ENCODE measurements at regions not wholly inside any gene's neighbourhood (a gene's known extent, or its start where the extent isn't known, plus 50 kb on each side); places are given as distances from the start of the nearest gene placed in this dataset.

GRCh38 chr1:88188038-88188437 is 496.0 kb upstream of the PKN2 start:
- no peak for DNase-seq

DNA sequence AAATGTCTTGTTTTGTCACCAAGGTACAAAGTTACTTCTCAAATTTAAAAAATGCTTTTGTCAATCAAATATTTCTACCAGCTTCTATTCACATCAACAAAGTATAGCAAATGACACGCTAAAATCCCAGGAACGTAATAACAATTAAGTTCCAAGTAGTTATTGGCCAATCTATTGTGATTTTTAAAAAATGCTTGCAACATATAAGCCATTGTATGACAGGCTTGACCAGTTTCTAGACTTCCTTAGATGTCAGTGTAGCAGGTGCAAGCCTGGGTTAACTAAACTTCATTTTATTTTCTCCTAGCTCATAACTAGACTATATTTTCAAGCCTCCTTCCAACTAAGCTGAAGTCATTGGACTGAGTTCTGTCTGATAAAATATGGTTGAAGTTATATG is 494.5 kb upstream of the PKN2 start:
- no peak for DNase-seq

DNA sequence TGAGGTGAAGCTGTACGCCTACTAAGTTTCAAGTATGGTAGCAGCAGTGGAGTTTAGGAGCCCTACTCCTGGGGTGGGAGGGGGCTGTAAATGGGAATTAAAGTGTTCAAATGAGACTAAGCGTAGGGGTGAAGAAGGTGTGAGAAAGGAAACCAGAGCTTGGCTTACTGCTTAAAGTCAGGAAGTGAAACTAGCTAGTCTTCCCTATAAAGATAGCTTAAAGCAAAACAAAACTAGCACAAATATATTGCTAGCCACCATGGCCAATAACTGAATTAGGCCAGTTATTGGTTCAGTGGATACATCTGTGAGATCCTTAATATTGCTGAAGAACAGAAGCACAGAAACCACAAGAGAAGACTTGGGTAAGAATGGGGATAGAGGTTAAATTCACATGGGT is 492.2 kb upstream of the PKN2 start:
- DNase-seq: no peak

- no peak for DNase-seq
These were observed 489.5 kb upstream of the PKN2 start for GRCh38 chr1:88194542-88194941.

- no peak for DNase-seq
These were observed 483.5 kb upstream of the PKN2 start for GRCh38 chr1:88200545-88200944.

- DNase-seq: no peak
These were observed 480.0 kb upstream of the PKN2 start for GRCh38 chr1:88204111-88204510.

DNA sequence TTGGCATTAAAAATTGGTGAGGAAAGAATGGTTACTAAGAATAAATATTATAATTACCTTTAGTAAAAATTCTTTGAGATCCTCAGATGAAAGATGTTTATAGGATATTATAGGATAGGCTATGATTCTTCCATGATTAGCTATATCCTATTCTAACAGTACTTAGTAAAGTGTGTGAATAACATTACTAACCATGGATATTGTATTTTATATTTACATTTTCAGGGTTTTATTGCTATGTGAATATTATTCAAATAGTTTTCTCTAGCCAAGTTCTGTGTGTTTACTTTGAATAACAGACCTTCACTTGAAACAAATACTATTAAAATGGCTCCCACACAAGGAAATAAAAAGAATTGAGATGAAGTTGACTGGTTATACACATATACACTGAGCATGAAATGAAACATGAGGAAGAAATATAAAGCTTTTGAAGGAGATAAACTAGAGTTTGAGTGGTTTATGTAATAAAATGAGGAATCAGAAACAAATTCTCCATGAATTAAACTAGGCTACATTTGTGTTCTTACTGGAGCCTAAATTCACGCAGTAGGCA is 479.4 kb upstream of the PKN2 start:
- DNase-seq: no peak

GRCh38 chr1:88208389-88208788 is 475.7 kb upstream of the PKN2 start:
- no peak for DNase-seq

DNA sequence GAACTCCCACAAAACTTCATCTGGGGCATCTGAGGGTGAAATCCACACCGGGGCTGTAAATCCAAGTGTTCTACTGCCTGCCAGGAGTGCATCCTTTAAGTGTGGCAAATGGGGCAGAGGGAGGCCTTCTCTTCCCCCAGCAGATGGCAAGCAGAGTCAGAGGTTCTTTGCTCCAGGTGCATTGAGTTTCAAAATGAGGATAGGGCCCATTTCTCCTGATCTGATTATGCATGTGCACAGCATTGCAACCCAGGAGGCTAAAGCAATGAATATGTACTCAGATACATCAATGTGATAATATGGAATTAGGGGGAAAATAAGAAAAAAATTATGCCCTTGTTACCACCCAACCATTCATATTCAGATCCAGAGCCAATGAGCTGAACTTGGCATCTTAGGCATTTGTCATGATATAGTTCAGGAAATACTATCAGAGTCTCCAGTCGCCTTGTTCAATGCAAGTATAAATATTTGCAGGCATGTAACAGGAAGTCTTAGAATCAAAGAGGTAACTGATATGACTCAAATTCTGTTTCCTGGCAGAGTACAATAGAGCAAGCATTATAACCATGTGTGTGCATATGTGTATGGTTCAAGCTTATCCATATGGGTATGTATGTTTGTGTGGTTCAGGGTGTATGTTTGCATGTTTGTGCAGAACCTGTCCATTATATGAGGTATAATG is 473.8 kb upstream of the PKN2 start:
- DNase-seq: no peak

GRCh38 chr1:88216441-88216840 is 467.6 kb upstream of the PKN2 start:
- DNase-seq: no peak

DNA sequence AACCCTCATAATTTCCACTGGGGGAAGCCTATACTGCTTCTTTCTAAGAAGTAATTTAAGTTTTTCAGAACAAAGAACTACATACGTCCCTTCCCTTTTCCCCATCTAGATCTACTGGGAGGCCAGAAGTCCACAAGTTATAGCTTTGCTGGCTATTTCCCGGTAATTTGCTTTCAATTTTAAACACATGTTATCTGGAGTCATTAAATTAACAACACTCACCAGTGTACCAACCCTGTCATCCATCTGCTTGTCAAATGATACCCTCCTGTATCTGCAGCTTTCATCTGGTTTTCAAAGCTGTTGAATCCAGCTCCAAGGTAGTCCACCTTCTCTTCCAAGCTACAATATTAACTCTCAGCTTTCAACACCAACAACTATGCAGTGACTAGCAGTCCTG is 466.7 kb upstream of the PKN2 start:
- no peak for DNase-seq

DNA sequence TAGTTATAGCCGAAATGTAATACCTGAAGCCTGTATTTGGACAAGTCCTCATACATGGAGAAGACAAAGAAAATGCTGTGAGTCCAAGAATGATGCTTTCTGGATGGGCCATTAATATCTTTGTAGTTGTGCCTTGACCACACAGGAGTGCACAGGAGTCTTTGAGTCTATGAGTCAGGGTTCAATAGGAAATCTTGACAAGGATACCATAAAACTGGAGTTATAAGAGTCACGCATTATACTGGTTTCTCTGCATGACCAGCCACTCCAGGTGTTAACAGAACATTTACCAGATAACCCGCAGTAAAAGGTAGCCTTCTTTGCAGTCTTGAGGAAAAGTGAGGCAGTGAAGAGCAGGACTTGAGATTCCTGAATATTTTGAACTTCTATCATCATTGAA is 464.6 kb upstream of the PKN2 start:
- DNase-seq: no peak

DNA sequence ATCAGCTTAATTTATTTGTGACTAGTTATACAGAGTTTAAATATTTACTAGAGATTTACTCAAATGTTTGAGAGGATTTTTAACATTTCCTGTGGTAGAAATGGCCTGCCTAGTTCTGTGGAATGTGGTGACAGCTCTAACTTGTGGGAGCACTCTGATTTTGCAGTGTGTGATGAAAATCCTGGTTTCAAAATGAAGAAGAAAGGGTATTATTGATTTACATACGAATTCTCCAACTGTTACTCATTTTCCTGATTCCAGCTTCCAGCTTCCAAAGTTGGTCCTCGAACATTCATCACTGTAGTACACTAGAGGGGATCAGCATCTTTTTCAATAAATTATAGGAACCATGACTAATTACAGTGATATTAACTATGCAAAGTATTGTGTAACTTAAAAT is 462.7 kb upstream of the PKN2 start:
- DNase-seq: no peak

GRCh38 chr1:88224906-88225305 is 459.2 kb upstream of the PKN2 start:
- DNase-seq: no peak

- DNase-seq: no peak
These were observed 456.0 kb upstream of the PKN2 start for GRCh38 chr1:88228114-88228513.

DNA sequence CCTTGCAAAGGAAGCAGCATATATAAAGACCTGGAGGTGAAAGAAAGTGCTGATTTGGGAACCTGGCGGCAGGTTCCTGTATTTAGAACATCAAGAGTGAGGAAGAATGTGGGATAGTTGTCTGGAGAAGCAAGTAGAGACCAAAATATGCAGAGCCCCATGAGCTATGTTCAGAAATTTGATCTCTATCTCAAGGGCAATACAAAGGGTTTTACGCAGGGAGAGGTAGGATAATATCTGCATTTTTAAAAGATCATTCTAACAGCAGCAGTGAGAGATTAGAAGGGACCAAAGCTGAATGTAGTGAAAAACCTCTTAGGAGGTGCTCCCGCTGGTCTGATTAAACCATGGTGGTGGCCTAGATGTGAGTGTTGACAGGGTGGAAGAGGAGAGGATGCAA is 453.9 kb upstream of the PKN2 start:
- DNase-seq: no peak

DNA sequence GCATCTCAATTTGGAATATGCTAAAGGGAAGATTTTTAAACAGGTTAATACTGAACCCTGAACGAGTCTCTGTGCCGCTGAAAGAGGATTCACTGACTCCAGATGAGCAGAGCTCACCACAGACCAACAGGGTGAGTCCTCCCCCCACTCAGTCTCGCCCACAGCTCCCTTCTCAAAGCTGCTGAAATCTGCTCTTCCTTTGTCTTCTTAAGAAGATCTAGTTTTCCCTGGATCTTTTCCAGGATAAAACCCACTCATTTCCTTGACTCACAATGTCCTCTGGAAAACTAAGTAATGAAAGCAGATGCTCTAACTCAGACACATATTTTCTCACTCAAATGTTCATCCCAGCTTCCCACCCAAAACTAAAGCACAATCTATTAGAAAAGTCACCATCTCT is 447.0 kb upstream of the PKN2 start:
- no peak for DNase-seq

DNA sequence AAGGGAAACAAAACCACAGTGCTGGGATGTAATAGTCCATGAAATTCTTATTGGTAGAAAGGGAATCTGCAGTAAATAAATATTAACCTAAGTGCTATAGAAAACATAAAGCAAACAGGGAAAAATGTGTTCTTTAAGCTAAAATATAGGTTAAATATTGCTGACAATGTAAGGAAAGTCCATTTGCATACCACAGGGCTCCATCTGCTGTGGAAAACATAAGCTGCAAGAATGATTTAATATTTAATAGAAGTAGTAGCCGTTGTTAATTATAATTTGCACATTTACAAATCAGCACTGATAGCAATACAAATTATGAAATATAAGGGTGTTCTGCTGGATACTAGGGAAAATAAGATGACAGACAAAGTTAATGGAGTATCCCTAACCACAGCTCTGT is 444.9 kb upstream of the PKN2 start:
- DNase-seq: no peak

DNA sequence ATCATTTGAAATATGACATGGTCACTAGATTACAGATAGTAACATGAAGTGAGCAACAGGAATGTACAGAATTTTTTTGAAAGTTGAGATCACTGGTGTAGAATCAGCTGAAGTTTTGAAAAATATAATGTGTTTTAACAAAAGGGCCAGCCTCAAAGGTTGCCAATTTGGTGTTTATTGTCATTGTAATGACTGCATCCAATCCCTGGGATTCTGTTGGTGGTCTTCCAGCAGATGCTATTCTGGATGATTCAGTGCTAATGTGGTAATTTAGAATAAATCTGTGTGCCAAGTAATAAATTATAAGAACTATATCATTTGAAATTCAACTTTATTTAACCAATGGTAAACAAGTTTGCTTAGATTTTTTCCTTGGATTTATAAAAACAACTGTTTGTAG is 436.4 kb upstream of the PKN2 start:
- no peak for DNase-seq

DNA sequence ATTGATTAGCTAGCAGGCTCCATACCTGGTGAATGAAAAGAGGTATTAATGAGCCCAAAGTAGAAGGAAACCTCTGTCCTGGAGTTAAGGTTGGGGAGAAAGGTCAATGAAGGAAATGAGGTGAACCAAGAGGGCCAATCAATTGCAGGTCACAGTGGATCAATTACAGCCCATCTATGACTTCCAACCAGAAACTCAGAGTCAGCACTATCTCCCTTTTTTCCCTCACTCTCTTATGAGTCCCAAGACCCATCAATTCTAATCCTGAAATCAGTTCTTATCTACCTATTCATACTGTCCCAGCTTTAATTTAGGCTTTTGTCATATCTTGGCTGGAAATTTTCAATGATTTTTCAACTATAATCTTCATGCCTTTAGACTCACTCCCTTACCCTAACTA is 433.2 kb upstream of the PKN2 start:
- no peak for DNase-seq

DNA sequence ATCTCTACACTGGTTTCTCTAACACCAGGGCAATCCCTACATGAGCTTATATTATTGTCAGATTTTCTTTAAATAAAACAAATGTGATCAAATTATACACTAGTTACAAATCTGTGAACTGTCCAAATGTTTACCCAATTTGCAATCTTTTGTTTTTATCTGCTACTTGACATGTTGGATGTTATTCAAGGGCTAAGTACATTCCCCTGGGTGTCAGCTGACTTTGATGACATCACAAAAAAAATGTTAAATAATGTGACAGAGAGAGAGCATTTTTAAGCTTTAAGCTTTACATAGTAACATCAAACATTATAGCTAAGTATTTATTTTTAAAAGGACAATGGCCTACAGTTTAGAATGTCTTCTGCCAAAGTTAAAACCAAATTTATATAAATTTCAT is 431.3 kb upstream of the PKN2 start:
- no peak for DNase-seq

DNA sequence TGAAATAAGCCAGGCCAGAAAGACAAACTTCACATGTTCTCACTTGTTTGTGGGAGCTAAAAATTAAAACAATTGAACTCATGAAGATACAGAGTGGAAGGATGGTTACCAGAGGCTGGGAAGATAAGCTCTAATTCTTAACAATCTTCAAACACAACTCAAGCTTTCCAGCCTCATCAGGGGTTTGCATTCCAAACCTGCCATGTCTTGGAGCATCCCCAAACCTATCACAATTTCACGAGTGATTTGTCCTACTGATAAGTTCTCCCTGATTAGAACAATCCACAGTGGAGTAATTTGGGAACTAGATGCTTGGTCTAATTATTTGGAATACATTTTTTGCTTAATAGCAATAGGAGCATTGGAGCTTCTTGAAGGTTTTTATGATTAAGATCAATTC is 418.5 kb upstream of the PKN2 start:
- no peak for DNase-seq

- DNase-seq: no peak
These were observed 418.0 kb upstream of the PKN2 start for GRCh38 chr1:88266051-88266450.

DNA sequence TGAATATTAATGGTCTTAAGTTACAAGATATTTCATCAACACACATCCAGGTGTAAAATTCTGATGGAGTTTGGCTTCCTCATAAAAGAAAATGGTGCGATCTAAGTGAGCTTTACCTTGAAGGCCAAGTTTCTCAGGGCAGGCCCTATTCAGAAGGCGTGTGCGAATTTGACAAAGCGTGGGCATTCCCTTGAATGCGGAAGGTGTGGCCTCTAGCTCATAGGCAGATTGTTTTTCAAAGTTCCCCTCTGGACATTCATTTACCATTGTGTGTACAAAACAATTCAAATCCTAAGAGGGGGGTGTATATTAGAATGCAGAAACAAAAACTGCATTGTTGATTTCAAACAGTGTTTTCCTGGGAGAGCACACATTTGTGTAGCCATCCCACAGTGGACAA is 411.9 kb upstream of the PKN2 start:
- DNase-seq: no peak

- DNase-seq: no peak
These were observed 409.6 kb upstream of the PKN2 start for GRCh38 chr1:88274431-88274830.
